NCI-H2029 (cell line): ENCODE measurements at regions not wholly inside any gene's neighbourhood (a gene's known extent, or its start where the extent isn't known, plus 50 kb on each side); places are given as distances from the start of the nearest gene placed in this dataset.

Experiments
- DNase-seq: peaks from one replicate; lab custom pipeline; 2025; lab: John Stamatoyannopoulos, UW

DNA sequence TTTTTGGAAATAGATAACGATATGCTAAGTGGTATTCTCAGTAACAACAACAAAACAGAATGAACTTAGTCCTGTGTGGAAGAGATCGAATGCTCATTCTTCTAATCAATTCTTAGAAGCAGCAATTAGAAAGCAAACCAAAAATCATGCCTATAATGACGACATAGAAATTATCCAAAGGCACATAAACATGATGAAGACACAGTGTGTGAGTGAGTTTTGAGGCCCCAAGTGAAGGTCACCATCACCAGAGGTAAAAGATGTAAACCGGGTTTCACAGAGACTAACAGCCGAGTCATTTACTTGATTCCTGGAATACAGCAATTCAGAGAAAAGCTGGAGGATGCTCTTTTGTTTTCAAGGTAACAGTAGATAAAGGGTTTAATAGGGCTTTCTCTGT, 509.2 kb downstream of the TDRD15 start:
- DNase-seq, result no peak

GRCh38 chr2:21633466-21633865, 509.7 kb downstream of the TDRD15 start:
- DNase-seq, result no peak

DNA sequence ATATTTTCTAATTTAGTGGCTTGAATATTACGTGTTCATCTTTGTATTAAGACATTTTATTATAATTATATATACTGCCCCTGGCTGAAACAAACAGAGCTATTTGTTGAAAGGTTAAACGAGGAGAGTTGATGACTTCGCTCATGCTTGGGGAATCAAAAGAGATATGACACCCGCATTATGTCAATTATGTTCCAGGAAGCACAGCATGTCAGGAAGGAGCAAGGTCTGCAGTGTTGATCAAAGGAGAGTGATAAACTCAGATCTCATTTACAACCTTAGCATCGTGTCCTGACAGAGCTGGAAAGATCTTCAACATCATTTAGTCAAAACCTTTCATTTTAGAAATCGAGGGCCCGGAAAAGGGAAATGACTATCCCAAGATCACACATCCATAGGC, 510.1 kb downstream of the TDRD15 start:
- no peak for DNase-seq

DNA sequence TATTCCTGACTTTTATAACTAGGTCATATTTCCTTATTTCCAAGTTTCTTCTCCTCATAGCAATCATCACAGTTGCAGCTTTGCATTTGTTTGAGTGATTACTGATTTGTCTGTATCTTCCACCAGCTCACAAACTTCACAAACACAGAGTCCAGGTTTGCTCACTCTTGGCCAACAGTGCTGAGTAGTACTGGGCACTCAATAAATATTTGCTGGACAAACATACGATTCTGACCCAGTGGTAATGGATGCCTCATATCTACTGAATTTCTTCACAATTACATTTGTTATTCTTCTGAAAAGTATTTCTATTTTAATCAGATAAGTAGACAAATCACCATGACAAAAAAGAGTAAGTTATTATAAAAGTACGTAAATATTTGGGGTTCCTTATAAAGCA, 516.3 kb downstream of the TDRD15 start:
- DNase-seq, result no peak

DNA sequence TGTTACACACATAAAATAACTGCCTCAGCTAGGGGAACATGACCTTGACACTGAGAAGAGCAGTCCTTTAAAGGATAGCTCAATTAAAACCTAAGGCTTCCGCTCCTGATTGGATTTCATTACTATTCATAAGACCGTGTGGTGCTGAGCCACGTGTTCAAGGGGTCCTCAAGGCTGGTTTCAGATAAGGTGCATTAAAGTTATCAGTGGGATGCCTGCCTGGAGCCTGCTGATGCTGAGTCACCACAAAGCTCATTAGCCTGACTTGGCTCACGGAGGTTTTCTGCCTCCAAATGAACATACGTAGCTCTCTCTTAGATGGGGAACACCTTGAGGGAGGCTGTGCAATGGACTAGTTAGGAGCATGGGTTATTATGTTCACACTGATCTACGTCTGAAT, 518.9 kb downstream of the TDRD15 start:
- no peak for DNase-seq

DNA sequence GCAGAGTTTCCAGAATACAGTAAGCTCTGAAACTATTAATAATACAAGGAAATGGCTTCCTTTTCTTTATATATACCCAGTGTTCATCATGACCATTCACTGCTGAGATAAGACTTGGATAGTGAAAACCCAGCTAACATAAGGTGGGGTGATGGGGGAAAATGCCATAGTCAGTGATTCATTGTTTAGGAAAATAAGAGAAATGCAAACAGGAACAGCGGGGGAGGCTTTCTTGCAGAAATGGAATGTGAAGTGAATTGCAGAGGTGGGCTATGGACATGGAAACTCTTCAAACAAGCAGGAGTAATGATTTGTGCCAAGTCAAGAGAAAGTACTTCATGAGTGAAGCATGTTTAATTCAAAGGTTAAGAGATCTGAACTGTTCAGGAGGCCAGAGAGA, 519.4 kb downstream of the TDRD15 start:
- no peak for DNase-seq

DNA sequence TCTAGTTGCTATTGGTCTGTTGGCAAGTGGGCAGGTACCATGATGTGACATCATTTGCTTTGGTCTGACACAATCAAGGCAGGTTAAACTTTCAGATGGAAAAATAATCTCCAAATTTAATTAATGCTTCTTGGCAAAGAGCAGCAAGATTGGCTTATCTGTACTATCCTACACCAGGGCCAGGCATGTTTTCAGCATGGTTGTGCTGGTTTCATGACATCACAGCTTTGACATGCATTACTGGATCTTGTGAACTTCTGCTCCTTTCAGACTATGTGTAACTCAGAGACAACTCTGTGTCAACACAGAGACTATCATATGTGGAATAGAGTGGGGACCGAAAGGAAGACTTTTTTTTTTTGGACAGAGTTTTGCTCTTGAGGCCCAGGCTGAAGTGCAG, 520.5 kb downstream of the TDRD15 start:
- no peak for DNase-seq

DNA sequence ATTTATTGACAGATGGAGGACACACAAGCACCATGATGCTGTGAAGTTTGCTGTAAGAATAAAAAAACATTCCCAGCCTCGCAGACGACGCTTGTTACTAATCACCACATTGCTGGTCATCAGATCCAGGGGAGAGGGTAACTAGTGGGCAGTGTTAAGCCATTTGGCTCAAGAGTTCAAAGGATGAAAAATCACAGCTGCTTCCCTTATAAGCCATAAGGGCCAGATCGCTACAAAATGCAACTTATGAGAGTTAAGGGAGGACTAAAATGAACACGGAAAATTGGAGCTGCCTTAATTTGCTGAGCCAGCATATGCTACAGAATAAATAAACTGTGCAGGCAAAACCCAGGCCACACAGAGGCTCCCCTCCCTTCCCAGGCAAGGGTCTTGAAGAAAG, 522.6 kb downstream of the TDRD15 start:
- no peak for DNase-seq

DNA sequence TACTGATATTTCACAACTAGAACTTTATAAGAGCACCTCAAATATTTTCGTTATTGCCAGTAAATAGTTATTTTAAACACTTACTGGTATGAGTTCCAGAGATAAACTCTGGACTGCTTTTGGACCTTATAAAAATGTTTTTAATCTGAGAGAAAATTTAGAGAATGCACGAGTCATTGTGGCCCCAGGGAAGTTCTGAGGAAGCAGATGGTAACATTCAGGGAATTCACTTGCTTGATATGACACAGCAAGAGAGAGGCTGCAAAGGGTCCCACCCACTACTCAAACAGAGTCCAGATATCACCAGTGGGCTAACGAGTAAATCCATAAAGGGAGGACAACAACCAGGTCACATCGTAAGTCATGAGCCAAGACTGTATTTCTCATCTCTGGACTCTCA, 526.8 kb downstream of the TDRD15 start:
- DNase-seq, result no peak

GRCh38 chr2:21655136-21655535, 531.4 kb downstream of the TDRD15 start:
- no peak for DNase-seq

DNA sequence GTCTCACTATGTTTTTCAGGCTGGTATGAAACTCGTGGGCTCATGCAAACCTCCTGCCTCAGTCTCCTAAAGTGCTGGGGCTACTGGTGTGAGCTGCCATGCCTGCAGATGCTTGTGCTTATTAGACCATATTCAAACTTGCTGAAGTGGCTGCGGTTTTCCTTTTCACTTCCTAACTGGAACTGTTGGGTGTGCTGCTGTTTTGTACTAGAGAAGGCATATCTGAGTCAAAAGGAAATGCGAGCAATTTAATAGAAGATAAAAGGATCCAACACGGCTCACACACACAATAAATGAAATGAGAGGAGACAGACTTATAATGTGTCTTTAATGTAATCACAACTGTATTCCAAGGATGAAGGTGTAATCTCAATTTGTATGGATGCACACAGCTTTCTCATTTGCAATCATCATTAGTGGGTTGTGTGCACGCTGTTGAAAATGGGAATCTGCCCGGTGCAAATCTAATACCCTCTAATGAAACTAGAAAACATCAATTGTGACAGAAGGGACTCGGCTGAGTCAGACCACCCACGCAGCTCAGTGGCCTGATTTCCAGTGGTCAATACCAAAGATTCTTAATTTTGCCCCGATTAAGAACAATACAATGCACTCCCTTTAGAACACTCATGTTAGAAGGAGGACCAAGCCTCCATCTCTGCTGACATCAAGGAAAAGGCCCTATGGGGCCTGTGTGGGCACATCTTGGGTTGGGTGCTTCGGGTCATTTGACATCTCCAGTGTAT, 532.7 kb downstream of the TDRD15 start:
- no peak for DNase-seq

GRCh38 chr2:21657445-21657844, 533.7 kb downstream of the TDRD15 start:
- no peak for DNase-seq

GRCh38 chr2:21658269-21658668, 534.5 kb downstream of the TDRD15 start:
- DNase-seq, result no peak

- no peak for DNase-seq
Measured at GRCh38 chr2:21658907-21659477, 535.2 kb downstream of the TDRD15 start.

DNA sequence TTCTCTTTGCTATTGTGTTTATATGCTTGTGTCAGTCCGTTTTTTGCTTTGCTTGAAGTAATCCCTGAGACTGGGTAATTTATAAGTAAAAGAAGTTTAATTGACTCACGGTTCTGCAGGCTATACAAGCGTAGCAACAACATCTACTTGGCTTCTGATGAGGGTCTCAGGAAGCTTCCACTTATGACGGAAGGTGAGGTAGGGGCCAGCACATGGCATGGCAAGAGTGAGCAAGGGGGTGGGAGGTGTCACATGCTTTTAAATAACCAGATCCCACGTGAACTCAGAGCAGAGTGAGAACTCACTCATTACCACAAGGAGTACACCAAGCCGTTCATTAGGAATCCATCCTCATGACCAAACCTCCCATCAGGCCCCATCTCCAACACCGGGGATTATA, 540.3 kb downstream of the TDRD15 start:
- no peak for DNase-seq

- DNase-seq, result no peak
Measured at GRCh38 chr2:21667638-21668037, 543.9 kb downstream of the TDRD15 start.

GRCh38 chr2:21668078-21668710, 544.4 kb downstream of the TDRD15 start:
- DNase-seq, result no peak

GRCh38 chr2:21676041-21676440, 552.3 kb downstream of the TDRD15 start:
- DNase-seq, result no peak

DNA sequence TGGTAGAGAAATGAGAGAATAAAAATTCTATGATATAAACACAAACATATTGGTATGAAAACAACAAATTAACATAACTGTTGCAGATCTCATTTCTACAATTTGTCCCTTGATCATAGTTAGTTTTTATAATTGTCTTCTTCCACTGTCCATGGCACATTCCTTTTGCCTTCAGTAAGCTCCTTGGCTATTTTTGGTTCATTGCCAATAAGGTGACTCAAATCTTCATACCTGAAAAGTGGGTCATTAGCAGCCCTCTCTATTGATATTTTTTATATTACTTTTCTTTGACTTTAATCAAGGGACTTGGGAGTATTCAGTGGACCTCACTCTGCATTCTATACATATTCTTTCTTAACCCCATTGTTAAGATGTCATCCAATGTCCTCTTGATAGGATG, 552.9 kb downstream of the TDRD15 start:
- DNase-seq, result no peak

DNA sequence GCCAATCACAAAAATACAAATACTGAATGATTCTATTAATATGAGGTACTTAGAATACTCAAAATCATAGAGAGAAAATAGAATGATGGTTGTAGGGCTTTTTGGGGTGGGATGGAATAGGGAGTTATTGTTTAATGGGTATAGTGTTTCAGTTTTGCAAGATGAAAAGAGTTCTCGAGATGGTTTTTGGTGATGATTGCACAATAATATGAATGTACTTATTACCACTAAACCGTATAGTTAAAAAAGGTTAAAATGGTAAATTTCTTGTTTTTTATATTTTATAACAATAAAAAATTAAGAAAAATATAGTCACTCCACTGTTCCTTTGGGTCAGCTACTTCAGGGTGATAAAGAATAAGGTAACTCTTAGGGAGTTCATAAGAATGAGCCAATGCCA, 560.1 kb downstream of the TDRD15 start:
- no peak for DNase-seq

- no peak for DNase-seq
Measured at GRCh38 chr2:21687589-21687988, 563.8 kb downstream of the TDRD15 start.

DNA sequence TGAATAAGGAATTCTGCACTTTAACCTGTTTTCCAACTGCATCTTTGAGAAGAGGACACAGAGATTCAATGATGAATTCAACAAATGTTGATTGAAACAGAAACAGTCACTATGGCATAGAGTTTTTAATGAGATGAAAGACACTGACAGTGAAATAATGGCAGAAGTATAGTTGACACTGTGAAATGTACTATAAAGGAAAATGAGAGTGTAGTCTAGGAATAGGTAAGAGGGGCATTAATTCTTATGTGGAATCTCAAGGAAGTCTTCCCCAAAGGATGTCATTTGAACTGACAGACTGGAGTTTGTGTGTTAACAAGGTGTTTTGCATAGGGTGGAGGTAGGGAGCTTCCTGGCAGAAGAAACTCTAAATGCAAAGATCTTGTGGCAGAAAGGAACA, 566.2 kb downstream of the TDRD15 start:
- no peak for DNase-seq

GRCh38 chr2:21693081-21693480, 569.3 kb downstream of the TDRD15 start:
- DNase-seq, result no peak
